ENCODE measurements at regions not wholly inside any gene's neighbourhood (a gene's known extent, or its start where the extent isn't known, plus 50 kb on each side); places are given as distances from the start of the nearest gene placed in this dataset.

- peak; percentile 46 for DNase-seq
Measured at GRCh38 chr1:23639460-23640095, 52.0 kb upstream of the RPL11 start.

- no peak for DNase-seq
Measured at GRCh38 chr1:23638786-23639241, 52.8 kb upstream of the RPL11 start.

- DNase-seq, result no peak
Measured at GRCh38 chr1:23638188-23638619, 53.4 kb upstream of the RPL11 start.

GRCh38 chr1:23636009-23636408, 55.6 kb upstream of the RPL11 start:
- DNase-seq, result no peak

- peak; percentile 84 for DNase-seq
Measured at GRCh38 chr1:23634840-23635651, 56.6 kb upstream of the RPL11 start.

- DNase-seq, result no peak
Measured at GRCh38 chr1:23634518-23634839, 57.1 kb upstream of the RPL11 start.

GRCh38 chr1:23632479-23633160, 59.0 kb upstream of the RPL11 start:
- DNase-seq, result no peak

- no peak for DNase-seq
Measured at GRCh38 chr1:23629708-23630290, 61.8 kb upstream of the RPL11 start.

GRCh38 chr1:23628951-23629387, 62.6 kb upstream of the RPL11 start:
- DNase-seq, result no peak

GRCh38 chr1:23627069-23627735, 64.4 kb upstream of the RPL11 start:
- peak; percentile 79 for DNase-seq

GRCh38 chr1:23625929-23626535, 65.6 kb upstream of the RPL11 start:
- DNase-seq, result no peak

- DNase-seq, result no peak
Measured at GRCh38 chr1:23625459-23625858, 66.1 kb upstream of the RPL11 start.

- DNase-seq, result no peak
Measured at GRCh38 chr1:23624440-23624839, 65.1 kb upstream of the ID3 start.

GRCh38 chr1:23622284-23622683, 63.0 kb upstream of the ID3 start:
- no peak for DNase-seq

GRCh38 chr1:23620605-23621004, 61.3 kb upstream of the ID3 start:
- DNase-seq, result no peak

- DNase-seq, result peak; percentile 91
Measured at GRCh38 chr1:23619299-23620188, 60.2 kb upstream of the ID3 start.

- no peak for DNase-seq
Measured at GRCh38 chr1:23618586-23619083, 59.3 kb upstream of the ID3 start.

GRCh38 chr1:23617084-23617521, 57.8 kb upstream of the ID3 start:
- no peak for DNase-seq

GRCh38 chr1:23616292-23616824, 57.1 kb upstream of the ID3 start:
- no peak for DNase-seq

GRCh38 chr1:23615852-23616251, 56.6 kb upstream of the ID3 start:
- DNase-seq, result no peak

GRCh38 chr1:23615423-23615822, 56.1 kb upstream of the ID3 start:
- DNase-seq, result no peak

Measured in RPMI8226 (cell line).